ENCODE measurements at regions not wholly inside any gene's neighbourhood (a gene's known extent, or its start where the extent isn't known, plus 50 kb on each side); places are given as distances from the start of the nearest gene placed in this dataset.
"Not testable (repeated sequence)": the region's sequence is repeated elsewhere in the genome, so short reads cannot be mapped to it uniquely, and the experiment has no call there.

GRCh38 chr9:73337182-73337581 is 185.5 kb downstream of the ANXA1 start:
- not testable (repeated sequence) for DNase-seq (ENCODE audit: low read depth)

GRCh38 chr9:73344060-73344459 is 192.4 kb downstream of the ANXA1 start:
- no peak for DNase-seq (ENCODE audit: low read depth)

GRCh38 chr9:73347123-73347522 is 195.5 kb downstream of the ANXA1 start:
- DNase-seq (ENCODE audit: low read depth): no peak

- no peak for DNase-seq (ENCODE audit: low read depth)
Measured at GRCh38 chr9:73347720-73348119, 196.1 kb downstream of the ANXA1 start.

GRCh38 chr9:73348471-73348870 is 196.8 kb downstream of the ANXA1 start:
- no peak for DNase-seq (ENCODE audit: low read depth)

- DNase-seq (ENCODE audit: low read depth): no peak
Measured at GRCh38 chr9:73349476-73349875, 197.8 kb downstream of the ANXA1 start.

- no peak for DNase-seq (ENCODE audit: low read depth)
Measured at GRCh38 chr9:73357607-73358006, 205.9 kb downstream of the ANXA1 start.

- no peak for DNase-seq (ENCODE audit: low read depth)
Measured at GRCh38 chr9:73370053-73370452, 218.4 kb downstream of the ANXA1 start.

- DNase-seq (ENCODE audit: low read depth): no peak
Measured at GRCh38 chr9:73371801-73372200, 220.1 kb downstream of the ANXA1 start.

- no peak for DNase-seq (ENCODE audit: low read depth)
Measured at GRCh38 chr9:73380411-73380810, 228.7 kb downstream of the ANXA1 start.

- DNase-seq (ENCODE audit: low read depth): peak; percentile 56
Measured at GRCh38 chr9:73402081-73403028, 250.7 kb downstream of the ANXA1 start.

- no peak for DNase-seq (ENCODE audit: low read depth)
Measured at GRCh38 chr9:73411494-73411893, 259.8 kb downstream of the ANXA1 start.

GRCh38 chr9:73412874-73413273 is 261.2 kb downstream of the ANXA1 start:
- DNase-seq (ENCODE audit: low read depth): no peak

- DNase-seq (ENCODE audit: low read depth): peak; percentile 16
Measured at GRCh38 chr9:73423891-73424290, 272.2 kb downstream of the ANXA1 start.

- DNase-seq (ENCODE audit: low read depth): no peak
Measured at GRCh38 chr9:73426269-73426668, 274.6 kb downstream of the ANXA1 start.

- DNase-seq (ENCODE audit: low read depth): no peak
Measured at GRCh38 chr9:73434826-73435225, 283.2 kb downstream of the ANXA1 start.

- peak; percentile 66 for DNase-seq (ENCODE audit: low read depth)
Measured at GRCh38 chr9:73437758-73438157, 286.1 kb downstream of the ANXA1 start.

- not testable (repeated sequence) for DNase-seq (ENCODE audit: low read depth)
Measured at GRCh38 chr9:73439839-73440238, 288.2 kb downstream of the ANXA1 start.

GRCh38 chr9:73441223-73441622 is 289.6 kb downstream of the ANXA1 start:
- no peak for DNase-seq (ENCODE audit: low read depth)

- DNase-seq (ENCODE audit: low read depth): peak; percentile 42
Measured at GRCh38 chr9:73441890-73442818, 290.5 kb downstream of the ANXA1 start.

- no peak for DNase-seq (ENCODE audit: low read depth)
Measured at GRCh38 chr9:73444821-73445220, 293.2 kb downstream of the ANXA1 start.

- peak; percentile 83 for DNase-seq (ENCODE audit: low read depth)
Measured at GRCh38 chr9:73445384-73445783, 293.7 kb downstream of the ANXA1 start.

All from myocyte (in vitro differentiated cells).